HEK293T (cell line): ENCODE measurements at regions not wholly inside any gene's neighbourhood (a gene's known extent, or its start where the extent isn't known, plus 50 kb on each side); places are given as distances from the start of the nearest gene placed in this dataset.

ENCODE experiments used
- BHLHE40 ChIP-seq: fragments of 450-650 bp; IDR thresholded peaks from 2 replicates; pipeline ENCODE4 v1.6.1; 2016; ENCODE audit warnings: mild to moderate bottlenecking, moderate library complexity, borderline replicate concordance
- CTBP1 ChIP-seq: fragments of 450-650 bp; IDR thresholded peaks from 2 replicates; pipeline ENCODE4 v1.6.1; 2016; ENCODE audit warnings: borderline replicate concordance
- ELF4 ChIP-seq: fragments of 450-650 bp; IDR thresholded peaks from 2 replicates; pipeline ENCODE4 v1.6.1; 2017; ENCODE audit warnings: antibody characterized with exemption
- FOXA1 ChIP-seq: fragments of 450-650 bp; IDR thresholded peaks from 2 replicates; pipeline ENCODE4 v1.6.1; 2016; ENCODE audit warnings: mild to moderate bottlenecking
- FOXK2 ChIP-seq: fragments of 450-650 bp; IDR thresholded peaks from 2 replicates; pipeline ENCODE4 v1.6.1; 2016; ENCODE audit warnings: mild to moderate bottlenecking
- L3MBTL2 ChIP-seq: fragments of 450-650 bp; conservative IDR thresholded peaks from 2 replicates; pipeline ENCODE4 v1.6.1; 2016; ENCODE audit warnings: mild to moderate bottlenecking
- LEF1 ChIP-seq: fragments of 450-650 bp; IDR thresholded peaks from 2 replicates; pipeline ENCODE4 v1.6.1; 2017; ENCODE audit warnings: mild to moderate bottlenecking, borderline replicate concordance
- SP1 ChIP-seq: fragments of 450-650 bp; IDR thresholded peaks from 2 replicates; pipeline ENCODE4 v1.6.1; 2017
- SUZ12 ChIP-seq: fragments of 450-650 bp; IDR thresholded peaks from 2 replicates; pipeline ENCODE4 v1.6.1; 2016; ENCODE audit warnings: mild to moderate bottlenecking
- TARDBP ChIP-seq: fragments of 450-650 bp; IDR thresholded peaks from 2 replicates; pipeline ENCODE4 v1.6.1; 2016
- ZNF384 ChIP-seq: fragments of 450-650 bp; IDR thresholded peaks from 2 replicates; pipeline ENCODE4 v1.6.1; 2016
- TF ChIP-seq, protein P1 (sequence below): fragments of 450-650 bp; IDR thresholded peaks from 2 replicates; pipeline ENCODE4 v1.6.1; 2016

DNA sequence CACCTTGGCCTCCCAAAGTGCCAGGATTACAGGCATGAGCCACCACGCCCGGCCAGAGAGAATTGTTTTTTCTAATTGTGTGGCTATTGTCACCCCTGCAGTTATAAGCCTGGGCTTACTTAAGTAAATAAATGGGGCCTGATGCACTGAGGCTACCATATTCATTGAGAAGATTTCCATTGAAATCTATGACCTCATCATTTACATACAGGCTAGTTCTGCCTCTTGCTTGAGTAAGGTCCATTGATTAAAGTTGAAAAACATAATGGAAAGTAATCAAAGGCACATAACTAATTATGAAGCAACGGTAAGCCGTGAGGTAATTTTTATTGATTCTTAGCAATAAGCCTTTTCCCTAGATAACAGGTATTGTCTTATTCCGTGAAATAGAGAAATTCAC is 788.9 kb downstream of the ADGRL2 start:
- TF ChIP-seq ZNF384 (no peak), FOXA1 (no peak), FOXK2 (no peak), SUZ12 (no peak), CTBP1 (no peak), TARDBP (no peak), SP1 (no peak), LEF1 (no peak), L3MBTL2 (no peak), ELF4 (no peak), BHLHE40 (no peak)
- TF ChIP-seq, protein P1, sequence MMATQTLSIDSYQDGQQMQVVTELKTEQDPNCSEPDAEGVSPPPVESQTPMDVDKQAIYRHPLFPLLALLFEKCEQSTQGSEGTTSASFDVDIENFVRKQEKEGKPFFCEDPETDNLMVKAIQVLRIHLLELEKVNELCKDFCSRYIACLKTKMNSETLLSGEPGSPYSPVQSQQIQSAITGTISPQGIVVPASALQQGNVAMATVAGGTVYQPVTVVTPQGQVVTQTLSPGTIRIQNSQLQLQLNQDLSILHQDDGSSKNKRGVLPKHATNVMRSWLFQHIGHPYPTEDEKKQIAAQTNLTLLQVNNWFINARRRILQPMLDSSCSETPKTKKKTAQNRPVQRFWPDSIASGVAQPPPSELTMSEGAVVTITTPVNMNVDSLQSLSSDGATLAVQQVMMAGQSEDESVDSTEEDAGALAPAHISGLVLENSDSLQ: no peak
